Ovary (tissue), 3 donors: ENCODE measurements at regions not wholly inside any gene's neighbourhood (a gene's known extent, or its start where the extent isn't known, plus 50 kb on each side); places are given as distances from the start of the nearest gene placed in this dataset.

ENCODE experiments used
- CTCF ChIP-seq, 3 donors: fragments of 450-650 bp in 2 of 3; fragments of 200-600 bp in 1 of 3; IDR thresholded peaks; one replicate each; pipeline versions ENCODE4 v1.5.1 to v1.8.0; 2016 to 2022; ENCODE audit warnings: antibody characterized with exemption in 3 of 3, mild to moderate bottlenecking in 1 of 3
- EP300 ChIP-seq: sonication (generic); formaldehyde crosslinking; IDR thresholded peaks from one replicate; pipeline ENCODE4 v1.6.1; 2017; ENCODE audit warnings: antibody characterized with exemption
- POLR2A ChIP-seq: fragments of 450-650 bp; IDR thresholded peaks from one replicate; pipeline ENCODE4 v1.6.1; 2017; ENCODE audit warnings: antibody characterized with exemption, mild to moderate bottlenecking, moderate library complexity
- donor health status: DM: no; HTN: no; CAD: no.

DNA sequence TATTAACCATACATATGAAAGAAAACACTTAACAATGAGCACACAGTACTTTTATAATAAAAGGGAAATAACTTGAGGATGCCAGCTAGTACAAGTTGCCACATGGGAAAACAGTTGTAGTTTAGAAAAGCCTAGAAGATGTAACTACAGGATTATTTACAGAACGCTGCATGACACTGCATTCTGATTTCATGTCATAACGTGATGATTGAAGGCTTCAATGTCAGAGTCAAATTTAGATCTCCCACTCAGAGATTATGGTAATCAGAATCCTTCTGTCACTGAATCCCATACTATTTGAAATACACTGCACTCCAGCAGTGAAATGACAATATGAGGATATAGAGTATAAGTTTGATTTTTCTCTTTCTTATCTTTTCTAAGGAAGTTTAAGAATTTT lies 253.9 kb upstream of the LRRN1 start:
- no peak for TF ChIP-seq CTCF (IDR thresholded peaks at IDR 0.05)
- no peak for TF ChIP-seq POLR2A
- TF ChIP-seq EP300: no peak
